ENCODE measurements at regions not wholly inside any gene's neighbourhood (a gene's known extent, or its start where the extent isn't known, plus 50 kb on each side); places are given as distances from the start of the nearest gene placed in this dataset.

DNA sequence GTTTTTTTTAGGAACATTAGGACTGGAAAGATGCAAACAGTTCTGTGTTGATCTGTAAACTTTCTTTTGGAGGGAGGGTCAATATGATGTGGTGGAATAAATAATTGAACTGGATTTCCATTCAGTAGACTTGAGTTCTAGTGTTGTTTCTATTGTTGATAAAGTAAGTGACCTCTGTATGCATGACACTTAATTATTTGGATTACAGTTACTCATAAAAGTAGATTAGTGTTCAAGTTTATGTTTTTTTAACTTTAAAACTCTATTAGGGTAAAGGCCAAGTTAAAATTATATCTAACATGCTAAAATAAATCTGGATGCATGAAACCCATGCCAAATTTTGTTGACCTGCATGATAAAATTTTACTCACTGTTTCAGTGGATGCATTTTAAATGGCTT is 85.4 kb upstream of the NR3C2 start:
- Histone ChIP-seq H3K27me3 (ENCODE audit: insufficient read depth, low read depth, severe bottlenecking) (no peaks in the 10 kb centered on the region), H3K36me3 (no peaks in the 10 kb centered on the region), H3K9me3 (ENCODE audit: severe bottlenecking) (peaks cover 3% of the 10 kb centered on the region), H3K27ac (no peak overlapping the region), H3K4me3 (ENCODE audit: low read depth, low read length) (no peak overlapping the region)
- DNase-seq, result no peak
- TF ChIP-seq, protein P1, sequence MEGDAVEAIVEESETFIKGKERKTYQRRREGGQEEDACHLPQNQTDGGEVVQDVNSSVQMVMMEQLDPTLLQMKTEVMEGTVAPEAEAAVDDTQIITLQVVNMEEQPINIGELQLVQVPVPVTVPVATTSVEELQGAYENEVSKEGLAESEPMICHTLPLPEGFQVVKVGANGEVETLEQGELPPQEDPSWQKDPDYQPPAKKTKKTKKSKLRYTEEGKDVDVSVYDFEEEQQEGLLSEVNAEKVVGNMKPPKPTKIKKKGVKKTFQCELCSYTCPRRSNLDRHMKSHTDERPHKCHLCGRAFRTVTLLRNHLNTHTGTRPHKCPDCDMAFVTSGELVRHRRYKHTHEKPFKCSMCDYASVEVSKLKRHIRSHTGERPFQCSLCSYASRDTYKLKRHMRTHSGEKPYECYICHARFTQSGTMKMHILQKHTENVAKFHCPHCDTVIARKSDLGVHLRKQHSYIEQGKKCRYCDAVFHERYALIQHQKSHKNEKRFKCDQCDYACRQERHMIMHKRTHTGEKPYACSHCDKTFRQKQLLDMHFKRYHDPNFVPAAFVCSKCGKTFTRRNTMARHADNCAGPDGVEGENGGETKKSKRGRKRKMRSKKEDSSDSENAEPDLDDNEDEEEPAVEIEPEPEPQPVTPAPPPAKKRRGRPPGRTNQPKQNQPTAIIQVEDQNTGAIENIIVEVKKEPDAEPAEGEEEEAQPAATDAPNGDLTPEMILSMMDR (IDR thresholded peaks at IDR 0.05; ENCODE audit: low read depth, low read length), result no peak

DNA sequence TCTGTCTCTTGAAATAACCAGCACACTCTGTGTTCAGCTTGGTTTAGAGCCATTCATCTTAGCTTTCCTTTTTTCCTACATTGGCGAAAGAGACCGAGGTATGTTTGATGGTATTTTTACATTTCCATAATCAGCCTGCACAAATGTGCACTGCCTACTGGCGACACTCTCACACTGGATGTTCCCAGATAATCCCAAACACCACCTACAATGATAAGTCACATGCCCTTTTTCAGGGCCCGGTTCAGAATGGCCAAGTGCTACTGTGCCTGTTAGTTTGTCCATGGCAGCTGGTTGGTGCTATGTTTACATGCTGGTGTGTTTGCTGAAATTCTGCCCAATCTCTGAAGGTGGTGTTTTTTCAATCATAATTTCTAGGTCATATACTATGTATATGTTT is 80.8 kb upstream of the NR3C2 start:
- Histone ChIP-seq H3K36me3 (no peaks in the 10 kb centered on the region), H3K27ac (no peak overlapping the region)

GRCh38 chr4:148515248-148515647 is 73.0 kb upstream of the NR3C2 start:
- no peak for DNase-seq
- H3K36me3 ChIP-seq, result no peaks in the 10 kb centered on the region
- no peaks in the 10 kb centered on the region for H3K27me3 ChIP-seq (ENCODE audit: insufficient read depth, low read depth, severe bottlenecking)
- TF ChIP-seq, protein P1 (IDR thresholded peaks at IDR 0.05; ENCODE audit: low read depth, low read length), result no peak
- no peak overlapping the region for H3K27ac ChIP-seq
- no peaks in the 10 kb centered on the region for H3K9me3 ChIP-seq (ENCODE audit: severe bottlenecking)
- no peak overlapping the region for H3K4me3 ChIP-seq (ENCODE audit: low read depth, low read length)

More for the DNA sequence above, 80.8 kb upstream of the NR3C2 start:
- Histone ChIP-seq H3K4me3 (ENCODE audit: low read depth, low read length) (no peak overlapping the region), H3K9me3 (ENCODE audit: severe bottlenecking) (no peaks in the 10 kb centered on the region), H3K27me3 (ENCODE audit: insufficient read depth, low read depth, severe bottlenecking) (no peaks in the 10 kb centered on the region)
- TF ChIP-seq, protein P1 (IDR thresholded peaks at IDR 0.05; ENCODE audit: low read depth, low read length), result no peak
- DNase-seq, result no peak

DNA sequence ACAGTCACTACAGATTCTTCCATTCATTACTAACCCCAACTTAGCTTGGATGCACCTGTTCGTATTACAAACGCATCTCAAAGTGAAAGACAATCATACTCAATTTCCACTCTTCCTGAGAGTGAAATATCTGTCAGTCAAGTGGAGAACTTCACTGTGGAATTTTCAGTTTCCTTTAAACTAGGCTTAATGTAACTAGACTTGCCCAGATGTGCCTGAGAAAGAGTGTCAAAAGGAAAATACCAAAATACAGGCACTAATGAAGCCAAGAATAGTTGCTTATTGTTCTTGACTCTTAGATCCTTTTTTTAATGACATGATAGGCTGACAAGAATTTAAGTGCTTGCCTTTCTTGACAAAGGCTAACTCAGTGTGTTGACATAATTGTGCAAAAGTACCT is 72.4 kb upstream of the NR3C2 start:
- Histone ChIP-seq H3K27ac (no peak overlapping the region), H3K4me3 (ENCODE audit: low read depth, low read length) (no peak overlapping the region), H3K27me3 (ENCODE audit: insufficient read depth, low read depth, severe bottlenecking) (no peaks in the 10 kb centered on the region), H3K9me3 (ENCODE audit: severe bottlenecking) (no peaks in the 10 kb centered on the region), H3K36me3 (no peaks in the 10 kb centered on the region)
- TF ChIP-seq, protein P1 (IDR thresholded peaks at IDR 0.05; ENCODE audit: low read depth, low read length), result no peak
- no peak for DNase-seq

- H3K27ac ChIP-seq, result no peak overlapping the region
- H3K9me3 ChIP-seq (ENCODE audit: severe bottlenecking), result no peaks in the 10 kb centered on the region
- no peak for DNase-seq
- TF ChIP-seq, protein P1 (IDR thresholded peaks at IDR 0.05; ENCODE audit: low read depth, low read length), result no peak
- no peak overlapping the region for H3K4me3 ChIP-seq (ENCODE audit: low read depth, low read length)
- H3K36me3 ChIP-seq, result no peaks in the 10 kb centered on the region
- H3K27me3 ChIP-seq (ENCODE audit: insufficient read depth, low read depth, severe bottlenecking), result no peaks in the 10 kb centered on the region
Measured at GRCh38 chr4:148514041-148514440, 71.8 kb upstream of the NR3C2 start.

DNA sequence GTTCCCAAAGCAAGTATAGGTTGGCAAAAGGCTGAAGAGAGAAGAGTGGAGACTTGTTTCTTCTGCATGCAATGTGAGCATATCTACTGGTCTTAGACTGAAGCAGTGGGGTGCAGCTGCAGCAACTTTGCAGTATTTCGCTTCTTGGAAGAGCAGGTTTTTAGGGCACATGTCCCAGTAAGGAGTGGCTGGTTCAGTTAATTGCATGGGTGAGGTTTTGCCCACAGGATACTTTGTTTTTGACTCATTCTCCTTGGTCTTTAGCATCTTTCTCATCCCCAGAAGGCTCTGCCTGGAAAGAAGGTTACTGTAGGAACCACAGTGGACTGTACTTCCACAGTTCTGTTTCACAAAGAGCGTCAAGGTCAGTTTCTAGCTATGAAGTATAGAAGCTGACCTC is 68.0 kb upstream of the NR3C2 start:
- no peak overlapping the region for H3K4me3 ChIP-seq (ENCODE audit: low read depth, low read length)
- no peak for DNase-seq
- H3K27ac ChIP-seq, result no peak overlapping the region
- TF ChIP-seq, protein P1 (IDR thresholded peaks at IDR 0.05; ENCODE audit: low read depth, low read length), result no peak
- H3K27me3 ChIP-seq (ENCODE audit: insufficient read depth, low read depth, severe bottlenecking), result no peaks in the 10 kb centered on the region
- no peaks in the 10 kb centered on the region for H3K36me3 ChIP-seq
- no peaks in the 10 kb centered on the region for H3K9me3 ChIP-seq (ENCODE audit: severe bottlenecking)

Measured in WERI-Rb-1 (cell line).